IMR-90 (cell line): ENCODE measurements at regions not wholly inside any gene's neighbourhood (a gene's known extent, or its start where the extent isn't known, plus 50 kb on each side); places are given as distances from the start of the nearest gene placed in this dataset.

ENCODE experiments used
- ATAC-seq: fragments of 200-7000 bp; cut with Tn5 transposase; 2 replicates; pipeline ENCODE4 v1.9.1; 2020; ENCODE audit warnings: low read depth, mild to moderate bottlenecking, moderate library complexity
- BruUV-seq: library from RNA; stranded (reverse); fragments of 400-500 nt; replicated peaks from 2 replicates; lab custom pipeline; 2021; lab: Mats Ljungman, UMichigan
- CTCF ChIA-PET: fragments of 300-600 bp; formaldehyde crosslinking; extraction: SDS; loops from one replicate; lab custom pipeline; 2021; ENCODE audit warnings: antibody characterized with exemption; lab: Yijun Ruan, JAX
- POLR2A ChIA-PET: fragments of 300-600 bp; sonication (Branson Sonifier 250); formaldehyde crosslinking; loops from one replicate; lab custom pipeline; 2022; ENCODE audit warnings: antibody characterized with exemption; ENCODE audit not compliant: unreplicated experiment; lab: Charles Lee
- DNase-seq: peaks from one replicate; pipeline ENCODE4 v3.0.0; 2013
- H2AFZ ChIP-seq: replicated peaks from 2 replicates; pipeline ENCODE3; 2013; ENCODE audit warnings: low read length, mild to moderate bottlenecking; ENCODE audit not compliant: poor library complexity
- H2AK5ac ChIP-seq: 2 replicates; pipeline ENCODE4 v1.6.1; 2013; ENCODE audit warnings: low read depth, low read length, inconsistent platforms
- H2AK9ac ChIP-seq: replicated peaks from 2 replicates; pipeline ENCODE3; 2013; ENCODE audit warnings: mild to moderate bottlenecking, low read depth, low read length, moderate library complexity; ENCODE audit not compliant: poor library complexity
- H2BK120ac ChIP-seq: 2 replicates; pipeline ENCODE4 v1.6.1; 2013; ENCODE audit warnings: low read depth, low read length, inconsistent platforms
- H2BK15ac ChIP-seq: 3 replicates; pipeline ENCODE4 v1.6.1; 2013; ENCODE audit warnings: low read depth, low read length, inconsistent platforms
- H2BK20ac ChIP-seq: 2 replicates; pipeline ENCODE4 v1.6.1; 2013; ENCODE audit warnings: low read depth, mild to moderate bottlenecking, inconsistent platforms, low read length, moderate library complexity
- H2BK5ac ChIP-seq: 2 replicates; pipeline ENCODE4 v1.6.1; 2013; ENCODE audit warnings: mild to moderate bottlenecking, low read depth, low read length, inconsistent platforms; ENCODE audit not compliant: poor library complexity, severe bottlenecking
- H3K14ac ChIP-seq: replicated peaks from 2 replicates; pipeline ENCODE4 v1.6.1; 2013; ENCODE audit warnings: low read depth, low read length, inconsistent platforms
- H3K18ac ChIP-seq: 2 replicates; pipeline ENCODE4 v1.6.1; 2013; ENCODE audit warnings: low read depth, low read length, control low read depth
- H3K23ac ChIP-seq: 2 replicates; pipeline ENCODE4 v1.6.1; 2013; ENCODE audit warnings: low read depth, low read length, inconsistent platforms
- H3K27ac ChIP-seq: 2 replicates; pipeline ENCODE4 v1.5.1; 2013; ENCODE audit warnings: mild to moderate bottlenecking, control low read depth, low read length; ENCODE audit not compliant: insufficient read depth
- H3K27me3 ChIP-seq: 2 replicates; pipeline ENCODE4 v1.6.1; 2013; ENCODE audit warnings: low read length; ENCODE audit not compliant: control insufficient read depth, insufficient read depth
- H3K36me3 ChIP-seq: 2 replicates; pipeline ENCODE4 v1.6.1; 2013; ENCODE audit warnings: low read length, mixed read lengths; ENCODE audit not compliant: control insufficient read depth, insufficient read depth
- H3K4ac ChIP-seq: 2 replicates; pipeline ENCODE4 v1.6.1; 2013; ENCODE audit warnings: low read depth, low read length, inconsistent platforms
- H3K4me1 ChIP-seq: 2 replicates; pipeline ENCODE4 v1.6.1; 2013; ENCODE audit warnings: low read length, mixed read lengths; ENCODE audit not compliant: control insufficient read depth, insufficient read depth
- H3K4me2 ChIP-seq: 2 replicates; pipeline ENCODE4 v1.6.1; 2013; ENCODE audit warnings: low read depth, mild to moderate bottlenecking, control low read depth, low read length, moderate library complexity
- H3K4me3 ChIP-seq: 2 replicates; pipeline ENCODE4 v1.5.1; 2013; ENCODE audit warnings: low read depth, mild to moderate bottlenecking, control low read depth, low read length, moderate library complexity; ENCODE audit not compliant: insufficient read depth
- H3K56ac ChIP-seq: 2 replicates; pipeline ENCODE4 v1.6.1; 2013; ENCODE audit warnings: low read length, inconsistent platforms; ENCODE audit not compliant: insufficient read depth; ENCODE audit errors: extremely low read depth
- H3K79me1 ChIP-seq, 2 experiments: 2 replicates each; pipeline ENCODE4 v1.6.1; 2013; ENCODE audit warnings: low read length in 2 of 2, inconsistent platforms in 1 of 2, low read depth in 1 of 2
- H3K9ac ChIP-seq: 2 replicates; pipeline ENCODE4 v1.6.1; 2013; ENCODE audit warnings: low read depth, low read length, control low read depth
- H3K9me1 ChIP-seq: 2 replicates; pipeline ENCODE4 v1.6.1; 2013; ENCODE audit warnings: low read length, inconsistent platforms; ENCODE audit not compliant: insufficient read depth
- H3K9me3 ChIP-seq: 2 replicates; pipeline ENCODE4 v1.6.1; 2013; ENCODE audit warnings: low read length; ENCODE audit not compliant: control insufficient read depth, insufficient read depth
- H4K20me1 ChIP-seq: 2 replicates; pipeline ENCODE4 v1.6.1; 2013; ENCODE audit warnings: low read length, inconsistent platforms; ENCODE audit not compliant: insufficient read depth
- H4K5ac ChIP-seq: 2 replicates; pipeline ENCODE4 v1.6.1; 2013; ENCODE audit warnings: mild to moderate bottlenecking, low read depth, low read length, control low read depth
- H4K8ac ChIP-seq, 2 experiments: 2 replicates each; pipeline ENCODE4 v1.6.1; 2013; ENCODE audit warnings: low read depth in 2 of 2, low read length in 2 of 2, control low read depth in 1 of 2, inconsistent platforms in 1 of 2
- H4K91ac ChIP-seq: 2 replicates; pipeline ENCODE4 v1.6.1; 2013; ENCODE audit warnings: low read depth, low read length, inconsistent platforms; ENCODE audit not compliant: insufficient read depth
- CEBPB ChIP-seq: IDR thresholded peaks from 2 replicates; pipeline ENCODE4 v1.6.1; 2012; ENCODE audit warnings: low read depth, low read length, improper control_type of control experiment
- CHD1 ChIP-seq: IDR thresholded peaks from 2 replicates; pipeline ENCODE4 v1.6.1; 2012; ENCODE audit warnings: low read depth, low read length, improper control_type of control experiment
- MAFK ChIP-seq: IDR thresholded peaks from 2 replicates; pipeline ENCODE4 v1.6.1; 2012; ENCODE audit warnings: low read depth, low read length, improper control_type of control experiment
- MAZ ChIP-seq: IDR thresholded peaks from 2 replicates; pipeline ENCODE4 v1.6.1; 2012; ENCODE audit warnings: low read depth, mild to moderate bottlenecking, low read length, improper control_type of control experiment, moderate library complexity, borderline replicate concordance
- MXI1 ChIP-seq: IDR thresholded peaks from 2 replicates; pipeline ENCODE4 v1.6.1; 2012; ENCODE audit warnings: low read depth, mild to moderate bottlenecking, low read length, moderate library complexity, borderline replicate concordance
- NFE2L2 ChIP-seq: fragments of 150-350 bp; IDR thresholded peaks from 2 replicates; pipeline ENCODE4 v1.6.1; 2016; ENCODE audit warnings: low read depth, mild to moderate bottlenecking, low read length
- POLR2A ChIP-seq: IDR thresholded peaks from 2 replicates; pipeline ENCODE4 v1.6.1; 2012; ENCODE audit warnings: mild to moderate bottlenecking, low read depth, low read length
- RCOR1 ChIP-seq: IDR thresholded peaks from 2 replicates; pipeline ENCODE4 v1.6.1; 2012; ENCODE audit warnings: mild to moderate bottlenecking, low read length, improper control_type of control experiment; ENCODE audit not compliant: insufficient replicate concordance
- RFX5 ChIP-seq: IDR thresholded peaks from 2 replicates; pipeline ENCODE4 v1.8.0; 2012; ENCODE audit warnings: low read depth, mild to moderate bottlenecking, low read length, moderate library complexity
- WGBS, 2 experiments: methylation state at CpG; one replicate each; pipeline versions ENCODE4 v1.1.5 to v1.1.7; 2013; ENCODE audit warnings: missing lambda C conversion rate in 2 of 2; ENCODE audit not compliant: insufficient read length in 1 of 2; ENCODE audit errors: extremely low coverage in 2 of 2; 5-methylcytosine and 5-hydroxymethylcytosine counted together
- dilution Hi-C: fragments of 300-500 bp; cut with HindIII; formaldehyde crosslinking; loops from one replicate; pipeline ENCODE4 v1.14.3; 2018; ENCODE audit warnings: low sequenced_read_pairs; ENCODE audit not compliant: unreplicated experiment
- in situ Hi-C: fragments of 300-500 bp; cut with MboI; formaldehyde crosslinking; loops from 3 replicates; pipeline ENCODE4 v1.14.3; 2019; ENCODE audit warnings: low sequenced_read_pairs, inconsistent platforms, mixed read lengths
- intact Hi-C: fragments of 100-400 bp; cut with micrococcal nuclease; formaldehyde crosslinking; loops from 2 replicates; pipeline ENCODE4 v1.10.0; 2022
- TF ChIP-seq, protein P1 (sequence below): fragments of 150-350 bp; IDR thresholded peaks from 2 replicates; pipeline ENCODE4 v1.6.1; 2017; ENCODE audit warnings: mild to moderate bottlenecking, antibody characterized with exemption, low read length, low read depth
- TF ChIP-seq, protein P2 (sequence below): fragments of 150-350 bp; IDR thresholded peaks from 2 replicates; pipeline ENCODE4 v1.6.1; 2016; ENCODE audit warnings: low read depth, mild to moderate bottlenecking, low read length, moderate library complexity, borderline replicate concordance
- TF ChIP-seq, protein P3 (sequence below): conservative IDR thresholded peaks from 2 replicates; pipeline ENCODE4 v1.5.1; 2012; ENCODE audit warnings: mild to moderate bottlenecking, low read depth, low read length, improper control_type of control experiment

DNA sequence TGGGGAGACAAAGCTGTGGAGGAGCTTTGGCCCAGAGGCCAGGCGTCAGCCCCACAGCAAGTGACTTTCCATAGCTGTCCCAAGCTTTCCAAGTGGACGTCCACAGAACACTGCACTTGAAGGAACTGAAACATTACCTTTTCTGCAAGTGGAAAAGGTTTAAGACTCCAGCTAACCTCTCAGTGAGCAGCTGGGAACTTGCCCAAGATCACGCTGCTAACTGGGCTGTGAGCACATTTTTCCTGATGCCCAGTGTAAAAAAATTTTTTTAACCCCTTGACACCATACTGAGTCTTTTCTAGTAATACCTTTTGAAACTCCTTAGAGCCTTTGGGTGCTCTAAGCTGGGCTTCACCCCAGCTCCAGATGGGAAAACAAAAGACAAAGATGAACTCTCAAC is 256.7 kb downstream of the HAUS1 start:
- ChIA-PET CTCF (no interaction called here), POLR2A (no interaction called here)
- Histone ChIP-seq H2AFZ (no peak overlapping the region), H4K8ac (no peak overlapping the region), H4K20me1 (no peaks in the 10 kb centered on the region), H3K14ac (no peak overlapping the region), H2BK5ac (no peak overlapping the region), H2BK120ac (no peak overlapping the region), H4K91ac (no peak overlapping the region), H3K79me1 (no peaks in the 10 kb centered on the region), H3K4ac (no peak overlapping the region), H3K18ac (no peak overlapping the region), H2AK5ac (no peak overlapping the region), H3K23ac (no peak overlapping the region), H3K36me3 (no peaks in the 10 kb centered on the region), H3K27ac (no peak overlapping the region), H3K27me3 (peaks cover 2% of the 10 kb centered on the region; the same call in 1 of the 2 replicates), H3K9me3 (no peaks in the 10 kb centered on the region), H3K9me1 (no peaks in the 10 kb centered on the region), H2BK15ac (no peak overlapping the region), H3K4me3 (no peak overlapping the region), H3K9ac (no peak overlapping the region), H3K4me1 (no peaks in the 10 kb centered on the region), H4K5ac (no peak overlapping the region), H3K4me2 (no peak overlapping the region), H2AK9ac (no peak overlapping the region), H3K56ac (no peak overlapping the region), H2BK20ac (no peak overlapping the region)
- intact Hi-C loops (no loop called here), in situ Hi-C loops (no loop called here), dilution Hi-C loops (no loop called here)
- ATAC-seq (no peak), DNase-seq (no peak)
- no peak for TF ChIP-seq MAZ
- TF ChIP-seq RFX5, result no peak
- no peak for TF ChIP-seq CEBPB
- TF ChIP-seq, protein P1, sequence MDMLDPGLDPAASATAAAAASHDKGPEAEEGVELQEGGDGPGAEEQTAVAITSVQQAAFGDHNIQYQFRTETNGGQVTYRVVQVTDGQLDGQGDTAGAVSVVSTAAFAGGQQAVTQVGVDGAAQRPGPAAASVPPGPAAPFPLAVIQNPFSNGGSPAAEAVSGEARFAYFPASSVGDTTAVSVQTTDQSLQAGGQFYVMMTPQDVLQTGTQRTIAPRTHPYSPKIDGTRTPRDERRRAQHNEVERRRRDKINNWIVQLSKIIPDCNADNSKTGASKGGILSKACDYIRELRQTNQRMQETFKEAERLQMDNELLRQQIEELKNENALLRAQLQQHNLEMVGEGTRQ, result no peak
- no peak for TF ChIP-seq RCOR1
- no peak for TF ChIP-seq NFE2L2
- TF ChIP-seq, protein P2, sequence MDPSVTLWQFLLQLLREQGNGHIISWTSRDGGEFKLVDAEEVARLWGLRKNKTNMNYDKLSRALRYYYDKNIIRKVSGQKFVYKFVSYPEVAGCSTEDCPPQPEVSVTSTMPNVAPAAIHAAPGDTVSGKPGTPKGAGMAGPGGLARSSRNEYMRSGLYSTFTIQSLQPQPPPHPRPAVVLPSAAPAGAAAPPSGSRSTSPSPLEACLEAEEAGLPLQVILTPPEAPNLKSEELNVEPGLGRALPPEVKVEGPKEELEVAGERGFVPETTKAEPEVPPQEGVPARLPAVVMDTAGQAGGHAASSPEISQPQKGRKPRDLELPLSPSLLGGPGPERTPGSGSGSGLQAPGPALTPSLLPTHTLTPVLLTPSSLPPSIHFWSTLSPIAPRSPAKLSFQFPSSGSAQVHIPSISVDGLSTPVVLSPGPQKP, result no peak
- TF ChIP-seq POLR2A, result no peak
- TF ChIP-seq, protein P3, sequence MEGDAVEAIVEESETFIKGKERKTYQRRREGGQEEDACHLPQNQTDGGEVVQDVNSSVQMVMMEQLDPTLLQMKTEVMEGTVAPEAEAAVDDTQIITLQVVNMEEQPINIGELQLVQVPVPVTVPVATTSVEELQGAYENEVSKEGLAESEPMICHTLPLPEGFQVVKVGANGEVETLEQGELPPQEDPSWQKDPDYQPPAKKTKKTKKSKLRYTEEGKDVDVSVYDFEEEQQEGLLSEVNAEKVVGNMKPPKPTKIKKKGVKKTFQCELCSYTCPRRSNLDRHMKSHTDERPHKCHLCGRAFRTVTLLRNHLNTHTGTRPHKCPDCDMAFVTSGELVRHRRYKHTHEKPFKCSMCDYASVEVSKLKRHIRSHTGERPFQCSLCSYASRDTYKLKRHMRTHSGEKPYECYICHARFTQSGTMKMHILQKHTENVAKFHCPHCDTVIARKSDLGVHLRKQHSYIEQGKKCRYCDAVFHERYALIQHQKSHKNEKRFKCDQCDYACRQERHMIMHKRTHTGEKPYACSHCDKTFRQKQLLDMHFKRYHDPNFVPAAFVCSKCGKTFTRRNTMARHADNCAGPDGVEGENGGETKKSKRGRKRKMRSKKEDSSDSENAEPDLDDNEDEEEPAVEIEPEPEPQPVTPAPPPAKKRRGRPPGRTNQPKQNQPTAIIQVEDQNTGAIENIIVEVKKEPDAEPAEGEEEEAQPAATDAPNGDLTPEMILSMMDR, result no peak
- TF ChIP-seq CHD1, result no peak
- TF ChIP-seq MXI1, result no peak
- TF ChIP-seq MAFK, result no peak
- no TSS peak for BruUV-seq
- no CpG with 5 or more reads among the region's 3 CpGs for WGBS, 2 experiments
